Calu3 (cell line): ENCODE measurements at regions not wholly inside any gene's neighbourhood (a gene's known extent, or its start where the extent isn't known, plus 50 kb on each side); places are given as distances from the start of the nearest gene placed in this dataset.

Source experiments
- BruUV-seq: library from RNA; stranded (reverse); fragments of 400-500 nt; replicated peaks from 2 replicates; lab custom pipeline; 2021; lab: Mats Ljungman, UMichigan
- CTCF ChIA-PET: fragments of 300-600 bp; sonication (Branson Sonifier 250); formaldehyde crosslinking; loops from one replicate; lab custom pipeline; 2022; ENCODE audit warnings: antibody characterized with exemption; lab: Charles Lee
- DNase-seq: peaks from one replicate; pipeline ENCODE4 v3.0.0; 2022
- H3K27ac Mint-ChIP-seq: one replicate; pipeline ENCODE4 v1.8.0; 2022; ENCODE audit warnings: mixed read lengths; ENCODE audit not compliant: unreplicated experiment
- H3K27me3 Mint-ChIP-seq: one replicate; pipeline ENCODE4 v1.8.0; 2022; ENCODE audit warnings: mixed read lengths; ENCODE audit not compliant: unreplicated experiment
- H3K36me3 Mint-ChIP-seq: one replicate; pipeline ENCODE4 v1.8.0; 2022; ENCODE audit warnings: mild to moderate bottlenecking, moderate library complexity, mixed read lengths; ENCODE audit not compliant: insufficient read depth, unreplicated experiment
- H3K4me1 Mint-ChIP-seq: one replicate; pipeline ENCODE4 v1.8.0; 2022; ENCODE audit warnings: mild to moderate bottlenecking, low read depth, mixed read lengths; ENCODE audit not compliant: unreplicated experiment
- H3K4me3 Mint-ChIP-seq: one replicate; pipeline ENCODE4 v1.8.0; 2022; ENCODE audit warnings: mild to moderate bottlenecking, low read depth, moderate library complexity, mixed read lengths; ENCODE audit not compliant: unreplicated experiment
- H3K9me3 Mint-ChIP-seq: one replicate; pipeline ENCODE4 v1.8.0; 2022; ENCODE audit warnings: low read depth, mixed read lengths; ENCODE audit not compliant: unreplicated experiment
- CTCF ChIP-seq: fragments of 200-600 bp; IDR thresholded peaks from one replicate; pipeline ENCODE4 v1.8.0; 2022; ENCODE audit warnings: antibody characterized with exemption; ENCODE audit not compliant: unreplicated experiment
- intact Hi-C: fragments of 100-400 bp; cut with micrococcal nuclease; formaldehyde crosslinking; loops from one replicate; pipeline ENCODE4 v1.10.0; 2022; ENCODE audit not compliant: unreplicated experiment

- CTCF ChIA-PET: no interaction called here
- intact Hi-C loops: no loop called here
Observed at GRCh38 chr4:176631611-176632010, 161.1 kb downstream of the VEGFC start.

More at GRCh38 chr4:176631611-176632010, 161.1 kb downstream of the VEGFC start:
- BruUV-seq: no TSS peak
- Mint-ChIP-seq H3K36me3 (no peaks in the 10 kb centered on the region), H3K4me1 (no peaks in the 10 kb centered on the region), H3K4me3 (no peak overlapping the region), H3K27ac (no peak overlapping the region), H3K9me3 (no peaks in the 10 kb centered on the region), H3K27me3 (no peaks in the 10 kb centered on the region)
- no peak for DNase-seq
- TF ChIP-seq CTCF: no peak
